Anterior cingulate cortex (tissue), 58 donors: ENCODE measurements at regions not wholly inside any gene's neighbourhood (a gene's known extent, or its start where the extent isn't known, plus 50 kb on each side); places are given as distances from the start of the nearest gene placed in this dataset.

ENCODE experiments used
- DNase-seq, 58 donors: peaks; one replicate each; lab custom pipeline; 2025; lab: John Stamatoyannopoulos, UW

DNA sequence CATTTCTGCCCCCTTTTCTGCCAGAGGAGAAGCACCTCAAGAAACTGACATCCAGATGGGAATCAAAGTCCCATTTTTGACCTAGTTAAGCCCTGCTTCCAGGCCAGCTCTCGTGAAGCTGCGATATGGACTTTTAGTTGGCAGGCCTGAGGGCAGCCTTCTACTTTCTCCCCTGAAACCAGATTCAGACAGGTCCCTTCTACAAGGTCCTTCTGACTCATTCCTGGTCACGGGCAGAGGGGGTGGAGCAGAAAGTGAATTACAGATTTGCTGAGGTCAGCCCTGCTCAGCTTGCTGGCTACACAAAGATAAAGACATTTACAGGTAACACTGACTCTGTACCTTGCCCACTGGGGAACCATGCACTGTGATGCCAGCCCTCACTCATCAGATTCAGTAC lies 52.8 kb upstream of the TUT7 start:
- DNase-seq = no peak

- DNase-seq = peak in 1 of 58 donors; percentile 41
Observed at GRCh38 chr9:86406366-86406765, 52.2 kb upstream of the TUT7 start.

- DNase-seq = peak in 22 of 58 donors; percentile 5 to 76 (median 25)
Observed at GRCh38 chr9:86405926-86406325, 51.7 kb upstream of the TUT7 start.

- no peak for DNase-seq
Observed at GRCh38 chr9:86405086-86405491, 50.9 kb upstream of the TUT7 start.
